ENCODE measurements at regions not wholly inside any gene's neighbourhood (a gene's known extent, or its start where the extent isn't known, plus 50 kb on each side); places are given as distances from the start of the nearest gene placed in this dataset.
"Not testable (repeated sequence)": the region's sequence is repeated elsewhere in the genome, so short reads cannot be mapped to it uniquely, and the experiment has no call there.

- no peak for DNase-seq
These were observed 60.7 kb upstream of the DHRSX start for GRCh38 chrX:2561456-2561855.

- DNase-seq, result no peak
These were observed 58.3 kb upstream of the DHRSX start for GRCh38 chrX:2559124-2559523.

- DNase-seq, result no peak
These were observed 54.1 kb upstream of the DHRSX start for GRCh38 chrX:2554891-2555290.

GRCh38 chrX:2554066-2554465 is 53.3 kb upstream of the DHRSX start:
- DNase-seq, result not testable (repeated sequence)

- DNase-seq, result no peak
These were observed 51.9 kb upstream of the DHRSX start for GRCh38 chrX:2552621-2553201.

GRCh38 chrX:2550328-2551020 is 49.7 kb upstream of the DHRSX start:
- DNase-seq, result no peak

All from CD4-positive, alpha-beta T cell treated with Interleukin-17A for 1 hour (primary cell).